HG03159 (cell line): ENCODE measurements at regions not wholly inside any gene's neighbourhood (a gene's known extent, or its start where the extent isn't known, plus 50 kb on each side); places are given as distances from the start of the nearest gene placed in this dataset.
"Not testable (repeated sequence)": the region's sequence is repeated elsewhere in the genome, so short reads cannot be mapped to it uniquely, and the experiment has no call there.

Experiments used
- ATAC-seq: cut with Tn5 transposase; IDR thresholded peaks from one replicate; pipeline ENCODE4 v1.9.1; 2021; ENCODE audit warnings: mild to moderate bottlenecking, moderate library complexity; ENCODE audit not compliant: unreplicated experiment

GRCh38 chr2:7736646-7737305, 819.6 kb downstream of the RNF144A start:
- no peak for ATAC-seq

GRCh38 chr2:7738596-7738995, 821.4 kb downstream of the RNF144A start:
- ATAC-seq, result no peak

- ATAC-seq, result no peak
Observed at GRCh38 chr2:7740114-7740513, 822.9 kb downstream of the RNF144A start.

GRCh38 chr2:7742301-7742700, 825.1 kb downstream of the RNF144A start:
- ATAC-seq, result no peak

GRCh38 chr2:7744827-7745226, 827.6 kb downstream of the RNF144A start:
- no peak for ATAC-seq

- no peak for ATAC-seq
Observed at GRCh38 chr2:7745369-7745768, 828.2 kb downstream of the RNF144A start.

- no peak for ATAC-seq
Observed at GRCh38 chr2:7748717-7749415, 831.7 kb downstream of the RNF144A start.

GRCh38 chr2:7749895-7750559, 832.8 kb downstream of the RNF144A start:
- no peak for ATAC-seq

- ATAC-seq, result no peak
Observed at GRCh38 chr2:7752291-7752690, 835.1 kb downstream of the RNF144A start.

- ATAC-seq, result no peak
Observed at GRCh38 chr2:7753777-7754176, 836.6 kb downstream of the RNF144A start.

GRCh38 chr2:7755879-7756278, 838.7 kb downstream of the RNF144A start:
- ATAC-seq, result no peak

GRCh38 chr2:7758073-7758759, 841.0 kb downstream of the RNF144A start:
- ATAC-seq, result peak; percentile 61

GRCh38 chr2:7759898-7760297, 842.7 kb downstream of the RNF144A start:
- no peak for ATAC-seq

GRCh38 chr2:7763418-7763817, 846.2 kb downstream of the RNF144A start:
- ATAC-seq, result not testable (repeated sequence)

- ATAC-seq, result no peak
Observed at GRCh38 chr2:7765236-7765635, 848.0 kb downstream of the RNF144A start.

- no peak for ATAC-seq
Observed at GRCh38 chr2:7766088-7766722, 849.0 kb downstream of the RNF144A start.

- no peak for ATAC-seq
Observed at GRCh38 chr2:7766978-7767565, 849.9 kb downstream of the RNF144A start.

- no peak for ATAC-seq
Observed at GRCh38 chr2:7767902-7768301, 850.7 kb downstream of the RNF144A start.

- no peak for ATAC-seq
Observed at GRCh38 chr2:7771781-7772180, 854.6 kb downstream of the RNF144A start.
